Medulla oblongata (tissue), 1 donor: ENCODE measurements at regions not wholly inside any gene's neighbourhood (a gene's known extent, or its start where the extent isn't known, plus 50 kb on each side); places are given as distances from the start of the nearest gene placed in this dataset.
"Not testable (repeated sequence)": the region's sequence is repeated elsewhere in the genome, so short reads cannot be mapped to it uniquely, and the experiment has no call there.

Experiments used
- DNase-seq: peaks from one replicate; pipeline ENCODE4 v3.0.0-alpha.2; 2015; ENCODE audit errors: extremely low spot score

- DNase-seq = no peak
Measured at GRCh38 chr22:45061332-45061731, 51.5 kb upstream of the PHF21B start.

GRCh38 chr22:45064313-45065278, 54.8 kb upstream of the PHF21B start:
- DNase-seq = no peak

GRCh38 chr22:45065726-45066125, 55.9 kb upstream of the PHF21B start:
- no peak for DNase-seq

- DNase-seq = no peak
Measured at GRCh38 chr22:45067731-45068130, 57.9 kb upstream of the PHF21B start.

- no peak for DNase-seq
Measured at GRCh38 chr22:45069925-45070324, 60.1 kb upstream of the PHF21B start.

GRCh38 chr22:45071618-45072017, 61.8 kb upstream of the PHF21B start:
- DNase-seq = no peak

GRCh38 chr22:45072322-45072903, 62.6 kb upstream of the PHF21B start:
- no peak for DNase-seq

GRCh38 chr22:45073064-45073463, 63.3 kb upstream of the PHF21B start:
- DNase-seq = no peak

- DNase-seq = no peak
Measured at GRCh38 chr22:45077286-45077685, 67.5 kb upstream of the PHF21B start.

GRCh38 chr22:45077826-45078334, 68.1 kb upstream of the PHF21B start:
- DNase-seq = no peak

GRCh38 chr22:45082795-45083194, 73.0 kb upstream of the PHF21B start:
- DNase-seq = no peak

GRCh38 chr22:45083659-45084305, 74.0 kb upstream of the PHF21B start:
- no peak for DNase-seq

- no peak for DNase-seq
Measured at GRCh38 chr22:45084400-45084920, 74.7 kb upstream of the PHF21B start.

GRCh38 chr22:45087802-45088201, 75.9 kb upstream of the NUP50 start:
- no peak for DNase-seq

GRCh38 chr22:45088576-45088975, 75.1 kb upstream of the NUP50 start:
- DNase-seq = no peak

GRCh38 chr22:45090497-45090910, 73.2 kb upstream of the NUP50 start:
- DNase-seq = no peak

GRCh38 chr22:45091254-45091854, 72.4 kb upstream of the NUP50 start:
- no peak for DNase-seq

GRCh38 chr22:45091875-45092274, 71.8 kb upstream of the NUP50 start:
- DNase-seq = not testable (repeated sequence)

- no peak for DNase-seq
Measured at GRCh38 chr22:45092644-45093043, 71.1 kb upstream of the NUP50 start.

GRCh38 chr22:45093609-45094008, 70.1 kb upstream of the NUP50 start:
- DNase-seq = no peak

GRCh38 chr22:45094081-45094720, 69.5 kb upstream of the NUP50 start:
- DNase-seq = no peak
